Keratinocyte (primary cell): ENCODE measurements at regions not wholly inside any gene's neighbourhood (a gene's known extent, or its start where the extent isn't known, plus 50 kb on each side); places are given as distances from the start of the nearest gene placed in this dataset.

ENCODE experiments used
- DNase-seq: peaks from one replicate; pipeline ENCODE4 v3.0.0-alpha.2; 2011; ENCODE audit warnings: low read depth, missing footprints, low spot score
- FAIRE-seq: peaks from 2 replicates; lab custom pipeline; 2011; peaks lifted over from hg19 to GRCh38; lab: Jason Lieb, UNC
- H2AFZ ChIP-seq: 2 replicates; pipeline ENCODE4 v1.6.0; 2012; ENCODE audit warnings: low read length, control low read depth, inconsistent platforms; ENCODE audit not compliant: control insufficient read depth
- H3K27ac ChIP-seq: 2 replicates; pipeline ENCODE4 v1.5.1; 2011; ENCODE audit warnings: low read length; ENCODE audit not compliant: control insufficient read depth, insufficient read depth
- H3K27me3 ChIP-seq: 3 replicates; pipeline ENCODE4 v1.6.0; 2011; ENCODE audit warnings: low read length; ENCODE audit not compliant: control insufficient read depth, insufficient read depth; ENCODE audit errors: extremely low read depth
- H3K36me3 ChIP-seq, 2 experiments: 2 replicates in 1 of 2; 3 replicates in 1 of 2; pipeline ENCODE4 v1.5.1; 2011; ENCODE audit warnings: low read length in 2 of 2, mild to moderate bottlenecking in 1 of 2; ENCODE audit not compliant: control insufficient read depth in 2 of 2, insufficient read depth in 2 of 2; ENCODE audit errors: extremely low read depth in 1 of 2
- H3K4me1 ChIP-seq: 3 replicates; pipeline ENCODE4 v1.5.1; 2011; ENCODE audit warnings: low read length; ENCODE audit not compliant: control insufficient read depth, insufficient read depth; ENCODE audit errors: extremely low read depth
- H3K4me2 ChIP-seq: 3 replicates; pipeline ENCODE4 v1.6.0; 2011; ENCODE audit warnings: low read depth, low read length; ENCODE audit not compliant: control insufficient read depth, insufficient read depth; ENCODE audit errors: extremely low read depth
- H3K4me3 ChIP-seq, 3 experiments: fragments of 200-600 bp in 1 of 3; sonication (generic) in 1 of 3; 2 replicates in 2 of 3; 3 replicates in 1 of 3; pipeline ENCODE4 v1.5.1; 2011 to 2016; ENCODE audit warnings: low read length in 3 of 3, mild to moderate bottlenecking in 3 of 3, control low read depth in 2 of 3, inconsistent platforms in 1 of 3, low read depth in 1 of 3, mixed read lengths in 1 of 3, mixed run types in 1 of 3, moderate library complexity in 1 of 3; ENCODE audit not compliant: control insufficient read depth in 2 of 3, insufficient read depth in 2 of 3; ENCODE audit errors: extremely low read depth in 1 of 3
- H3K79me2 ChIP-seq: 2 replicates; pipeline ENCODE4 v1.6.0; 2012; ENCODE audit warnings: low read length; ENCODE audit not compliant: control insufficient read depth, insufficient read depth
- H3K9ac ChIP-seq: 3 replicates; pipeline ENCODE4 v1.6.0; 2011; ENCODE audit warnings: low read length; ENCODE audit not compliant: control insufficient read depth, insufficient read depth; ENCODE audit errors: extremely low read depth
- H3K9me1 ChIP-seq: 3 replicates; pipeline ENCODE4 v1.6.0; 2011; ENCODE audit warnings: low read length; ENCODE audit not compliant: control insufficient read depth, insufficient read depth; ENCODE audit errors: extremely low read depth
- H3K9me3 ChIP-seq: 2 replicates; pipeline ENCODE4 v1.5.1; 2012; ENCODE audit warnings: low read depth, low read length; ENCODE audit not compliant: control insufficient read depth
- H4K20me1 ChIP-seq: 3 replicates; pipeline ENCODE4 v1.6.0; 2011; ENCODE audit warnings: low read length; ENCODE audit not compliant: control insufficient read depth, insufficient read depth; ENCODE audit errors: extremely low read depth
- EZH2 ChIP-seq: IDR thresholded peaks from one replicate; pipeline ENCODE4 v1.6.1; 2012; ENCODE audit warnings: inconsistent platforms, mild to moderate bottlenecking, low read length, moderate library complexity
- dilution Hi-C: fragments of 300-500 bp; cut with MboI; formaldehyde crosslinking; loops from one replicate; pipeline ENCODE4 v1.7.0; 2020; ENCODE audit warnings: low sequenced_read_pairs; ENCODE audit not compliant: extremely low pct_ligation_motif_present
- TF ChIP-seq, protein P1 (sequence below), 3 experiments: IDR thresholded peaks in 1 of 3; conservative IDR thresholded peaks in 1 of 3; optimal IDR thresholded peaks in 1 of 3; 2 replicates in 2 of 3; 3 replicates in 1 of 3; pipeline versions ENCODE3 to v1.5.1; 2011; ENCODE audit warnings: low read length in 3 of 3, mild to moderate bottlenecking in 3 of 3, moderate library complexity in 2 of 3, control low read depth in 1 of 3, inconsistent platforms in 1 of 3; ENCODE audit not compliant: insufficient read depth in 2 of 3; ENCODE audit errors: extremely low read depth in 1 of 3

DNA sequence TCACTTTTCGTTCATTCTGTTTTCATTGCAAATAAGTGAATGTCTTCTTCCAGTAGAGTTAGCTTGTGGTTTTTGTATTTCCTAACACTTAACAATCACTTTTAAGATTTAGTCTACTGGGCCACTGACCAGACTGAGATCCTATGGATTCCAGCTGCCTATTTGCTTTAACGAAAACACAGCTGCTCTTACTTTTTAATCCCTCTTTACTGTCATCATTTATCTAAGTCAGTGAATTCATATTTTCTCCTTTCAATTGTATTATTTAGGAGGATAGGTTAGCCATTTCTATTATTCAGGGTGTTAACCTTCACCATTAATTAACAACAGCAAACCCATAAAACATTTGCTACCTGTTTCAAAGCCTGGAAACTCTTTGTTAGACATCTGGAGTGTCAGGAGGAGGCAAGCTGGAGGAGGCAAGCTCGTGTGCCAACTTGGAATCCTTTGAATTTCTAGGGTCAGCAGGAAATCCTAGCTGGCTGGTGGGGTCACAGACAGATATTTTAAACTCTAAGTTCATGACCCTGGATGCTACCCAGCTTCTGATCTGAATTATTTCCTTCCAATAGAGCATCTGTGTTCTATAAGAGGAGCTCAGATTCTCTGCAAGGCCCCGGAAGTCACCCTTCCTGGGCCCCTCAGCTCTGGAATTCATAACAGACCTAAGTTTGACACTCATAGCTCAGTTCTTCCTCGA is 385.3 kb downstream of the RBM43 start:
- H3K9ac ChIP-seq = no peak overlapping the region
- TF ChIP-seq, protein P1, sequence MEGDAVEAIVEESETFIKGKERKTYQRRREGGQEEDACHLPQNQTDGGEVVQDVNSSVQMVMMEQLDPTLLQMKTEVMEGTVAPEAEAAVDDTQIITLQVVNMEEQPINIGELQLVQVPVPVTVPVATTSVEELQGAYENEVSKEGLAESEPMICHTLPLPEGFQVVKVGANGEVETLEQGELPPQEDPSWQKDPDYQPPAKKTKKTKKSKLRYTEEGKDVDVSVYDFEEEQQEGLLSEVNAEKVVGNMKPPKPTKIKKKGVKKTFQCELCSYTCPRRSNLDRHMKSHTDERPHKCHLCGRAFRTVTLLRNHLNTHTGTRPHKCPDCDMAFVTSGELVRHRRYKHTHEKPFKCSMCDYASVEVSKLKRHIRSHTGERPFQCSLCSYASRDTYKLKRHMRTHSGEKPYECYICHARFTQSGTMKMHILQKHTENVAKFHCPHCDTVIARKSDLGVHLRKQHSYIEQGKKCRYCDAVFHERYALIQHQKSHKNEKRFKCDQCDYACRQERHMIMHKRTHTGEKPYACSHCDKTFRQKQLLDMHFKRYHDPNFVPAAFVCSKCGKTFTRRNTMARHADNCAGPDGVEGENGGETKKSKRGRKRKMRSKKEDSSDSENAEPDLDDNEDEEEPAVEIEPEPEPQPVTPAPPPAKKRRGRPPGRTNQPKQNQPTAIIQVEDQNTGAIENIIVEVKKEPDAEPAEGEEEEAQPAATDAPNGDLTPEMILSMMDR (optimal IDR thresholded peaks at IDR 0.05 in 1 of 3, IDR thresholded peaks at IDR 0.05 in 1 of 3, conservative IDR thresholded peaks at IDR 0.05 in 1 of 3; ENCODE audit: extremely low read depth in 1 of 3, insufficient read depth in 2 of 3, low read length in 3 of 3) = no peak
- no peak for TF ChIP-seq EZH2
- FAIRE-seq (no peak), DNase-seq (no peak)
- no peaks in the 10 kb centered on the region for H3K9me1 ChIP-seq
- dilution Hi-C loops = no loop called here
- H2AFZ ChIP-seq = no peak overlapping the region
- H3K27ac ChIP-seq = no peak overlapping the region
- no peaks in the 10 kb centered on the region for H3K4me1 ChIP-seq
- H3K79me2 ChIP-seq = no peaks in the 10 kb centered on the region
- no peak overlapping the region for H3K4me2 ChIP-seq
- no peaks in the 10 kb centered on the region for H3K36me3 ChIP-seq
- H4K20me1 ChIP-seq = no peaks in the 10 kb centered on the region
- H3K4me3 ChIP-seq = no peak overlapping the region
- no peaks in the 10 kb centered on the region for H3K9me3 ChIP-seq
- H3K27me3 ChIP-seq = no peaks in the 10 kb centered on the region

DNA sequence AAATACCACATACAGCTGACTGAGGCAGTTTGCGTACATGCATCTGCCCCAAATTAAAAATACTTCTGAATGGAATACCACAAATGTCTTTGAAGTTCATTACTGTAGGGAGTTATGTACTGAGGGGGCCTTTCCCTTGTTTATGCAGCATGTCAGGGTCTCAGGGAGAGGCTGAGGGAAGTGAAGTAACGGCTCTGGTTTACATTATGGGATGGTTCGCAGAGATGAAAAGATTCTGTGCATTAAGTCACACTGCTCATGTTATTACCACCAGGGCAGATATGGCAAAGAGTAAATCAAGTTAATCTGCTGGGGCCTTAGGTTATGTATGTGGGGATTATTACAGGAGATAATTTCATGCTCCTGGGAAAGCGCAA is 385.9 kb upstream of the RND3 start:
- H3K9me1 ChIP-seq = no peaks in the 10 kb centered on the region
- H3K79me2 ChIP-seq = no peaks in the 10 kb centered on the region
- H3K4me1 ChIP-seq = no peaks in the 10 kb centered on the region
- dilution Hi-C loops = no loop called here
- H3K4me3 ChIP-seq = no peak overlapping the region
- no peak overlapping the region for H2AFZ ChIP-seq
- H3K4me2 ChIP-seq = no peak overlapping the region
- TF ChIP-seq EZH2 = no peak
- TF ChIP-seq, protein P1 (optimal IDR thresholded peaks at IDR 0.05 in 1 of 3, IDR thresholded peaks at IDR 0.05 in 1 of 3, conservative IDR thresholded peaks at IDR 0.05 in 1 of 3; ENCODE audit: extremely low read depth in 1 of 3, insufficient read depth in 2 of 3, low read length in 3 of 3) = no peak
- H3K27ac ChIP-seq = no peak overlapping the region
- DNase-seq (no peak), FAIRE-seq (no peak)
- H3K27me3 ChIP-seq = no peaks in the 10 kb centered on the region
- no peaks in the 10 kb centered on the region for H3K9me3 ChIP-seq
- no peaks in the 10 kb centered on the region for H4K20me1 ChIP-seq
- no peak overlapping the region for H3K9ac ChIP-seq
- H3K36me3 ChIP-seq = no peaks in the 10 kb centered on the region
